Upper lobe of left lung (tissue), 6 donors: ENCODE measurements at regions not wholly inside any gene's neighbourhood (a gene's known extent, or its start where the extent isn't known, plus 50 kb on each side); places are given as distances from the start of the nearest gene placed in this dataset.

ENCODE experiments used
- ATAC-seq, 2 donors: fragments of 200-7000 bp; cut with Tn5 transposase; one replicate each; pipeline ENCODE4 v1.9.1; 2022; ENCODE audit warnings: mild to moderate bottlenecking in 2 of 2, moderate library complexity in 2 of 2; ENCODE audit not compliant: low FRiP score in 2 of 2
- DNase-seq, 2 donors: peaks; one replicate each; pipeline ENCODE4 v3.0.0-alpha.2; 2019 to 2020
- H3K27ac ChIP-seq, 4 donors: fragments of 200-600 bp; sonication (generic); one replicate each; pipeline ENCODE4 v1.5.1; 2016 to 2019
- H3K27me3 ChIP-seq, 4 donors: fragments of 200-600 bp; sonication (generic); one replicate each; pipeline ENCODE4 v1.5.1; 2017 to 2019
- H3K36me3 ChIP-seq, 4 donors: fragments of 200-600 bp; sonication (generic); one replicate each; pipeline ENCODE4 v1.5.1; 2016 to 2019
- H3K4me1 ChIP-seq, 4 donors: fragments of 200-600 bp; sonication (generic); one replicate each; pipeline ENCODE4 v1.5.1; 2018 to 2019
- H3K4me3 ChIP-seq, 4 donors: fragments of 200-600 bp; sonication (generic); one replicate each; pipeline ENCODE4 v1.5.1; 2017 to 2019; ENCODE audit warnings: mild to moderate bottlenecking in 2 of 4, moderate library complexity in 1 of 4
- H3K9me3 ChIP-seq, 4 donors: fragments of 200-600 bp; sonication (generic); one replicate each; pipeline ENCODE4 v1.5.1; 2018 to 2019
- EP300 ChIP-seq, 4 donors: sonication (generic); formaldehyde crosslinking; IDR thresholded peaks; one replicate each; pipeline ENCODE4 v1.5.1; 2017; ENCODE audit warnings: antibody characterized with exemption in 4 of 4, control low read depth in 2 of 4
- POLR2A ChIP-seq, 4 donors: fragments of 450-650 bp; IDR thresholded peaks; one replicate each; pipeline ENCODE4 v1.5.1; 2016 to 2017; ENCODE audit warnings: antibody characterized with exemption in 4 of 4, mild to moderate bottlenecking in 2 of 4
- POLR2AphosphoS5 ChIP-seq, 2 donors: sonication (generic); formaldehyde crosslinking; IDR thresholded peaks; one replicate each; pipeline ENCODE4 v1.5.1; 2017; ENCODE audit warnings: antibody characterized with exemption in 2 of 2
- WGBS, 2 donors: methylation state at CpG; one replicate each; pipeline ENCODE4 v1.1.5; 2017 to 2018; 5-methylcytosine and 5-hydroxymethylcytosine counted together
- TF ChIP-seq, protein P1 (sequence below), 6 experiments: fragments of 450-650 bp in 4 of 6; fragments of 200-600 bp in 2 of 6; sonication (generic) in 2 of 6; IDR thresholded peaks; one replicate each; pipeline ENCODE4 v1.5.1; 2016 to 2019; ENCODE audit warnings: antibody characterized with exemption in 6 of 6
- donor health status: DM: no; HTN: no; CAD: no; lungs with moderate emphysema.
- donor health status: DM: no; HTN: yes; CAD: no; lungs with severe emphysema.

DNA sequence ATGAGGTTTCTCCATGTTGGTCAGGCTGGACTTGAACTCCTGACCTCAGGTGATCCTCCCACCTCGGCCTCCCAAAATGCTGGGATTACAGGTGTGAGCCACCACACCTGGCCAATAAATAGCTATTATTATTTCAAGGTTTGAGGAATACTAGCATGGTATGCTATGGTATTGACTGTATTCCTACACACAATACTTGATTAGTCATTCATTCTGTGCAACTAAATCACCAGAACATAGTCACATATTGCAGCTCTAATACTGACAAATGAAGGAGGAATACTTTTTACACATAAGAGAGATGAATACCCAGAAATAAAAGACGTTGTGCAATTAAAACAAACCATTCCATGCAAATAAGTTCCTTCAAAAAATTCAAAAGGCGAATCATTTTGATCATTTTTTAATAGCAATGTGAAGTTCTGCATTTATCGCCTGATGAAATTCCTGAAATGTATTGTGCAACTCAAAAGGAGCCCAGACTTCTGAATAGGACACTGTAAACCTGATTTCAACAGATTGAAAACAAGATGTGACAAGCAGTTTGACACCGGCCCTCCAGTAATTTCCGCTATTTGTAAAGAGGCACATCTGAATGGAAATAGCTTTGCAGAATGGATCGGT, 687.4 kb upstream of the SEMA6A start:
- Histone ChIP-seq H3K27me3 (no peaks in the 10 kb centered on the region), H3K4me1 (no peaks in the 10 kb centered on the region), H3K27ac (no peak overlapping the region), H3K9me3 (peaks cover 0 to 8% (median 0%) of the 10 kb centered on the region in 4 donors), H3K4me3 (no peak overlapping the region), H3K36me3 (no peaks in the 10 kb centered on the region)
- WGBS, 2 donors: 68 to 84% methylated on average over 7 of the region's 7 CpGs
- ATAC-seq: no peak
- no peak for DNase-seq
- no peak for TF ChIP-seq EP300 (IDR thresholded peaks at IDR 0.05)
- TF ChIP-seq, protein P1, sequence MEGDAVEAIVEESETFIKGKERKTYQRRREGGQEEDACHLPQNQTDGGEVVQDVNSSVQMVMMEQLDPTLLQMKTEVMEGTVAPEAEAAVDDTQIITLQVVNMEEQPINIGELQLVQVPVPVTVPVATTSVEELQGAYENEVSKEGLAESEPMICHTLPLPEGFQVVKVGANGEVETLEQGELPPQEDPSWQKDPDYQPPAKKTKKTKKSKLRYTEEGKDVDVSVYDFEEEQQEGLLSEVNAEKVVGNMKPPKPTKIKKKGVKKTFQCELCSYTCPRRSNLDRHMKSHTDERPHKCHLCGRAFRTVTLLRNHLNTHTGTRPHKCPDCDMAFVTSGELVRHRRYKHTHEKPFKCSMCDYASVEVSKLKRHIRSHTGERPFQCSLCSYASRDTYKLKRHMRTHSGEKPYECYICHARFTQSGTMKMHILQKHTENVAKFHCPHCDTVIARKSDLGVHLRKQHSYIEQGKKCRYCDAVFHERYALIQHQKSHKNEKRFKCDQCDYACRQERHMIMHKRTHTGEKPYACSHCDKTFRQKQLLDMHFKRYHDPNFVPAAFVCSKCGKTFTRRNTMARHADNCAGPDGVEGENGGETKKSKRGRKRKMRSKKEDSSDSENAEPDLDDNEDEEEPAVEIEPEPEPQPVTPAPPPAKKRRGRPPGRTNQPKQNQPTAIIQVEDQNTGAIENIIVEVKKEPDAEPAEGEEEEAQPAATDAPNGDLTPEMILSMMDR (IDR thresholded peaks at IDR 0.05): no peak
- TF ChIP-seq POLR2A (IDR thresholded peaks at IDR 0.05): no peak
- no peak for TF ChIP-seq POLR2AphosphoS5 (IDR thresholded peaks at IDR 0.05)

DNA sequence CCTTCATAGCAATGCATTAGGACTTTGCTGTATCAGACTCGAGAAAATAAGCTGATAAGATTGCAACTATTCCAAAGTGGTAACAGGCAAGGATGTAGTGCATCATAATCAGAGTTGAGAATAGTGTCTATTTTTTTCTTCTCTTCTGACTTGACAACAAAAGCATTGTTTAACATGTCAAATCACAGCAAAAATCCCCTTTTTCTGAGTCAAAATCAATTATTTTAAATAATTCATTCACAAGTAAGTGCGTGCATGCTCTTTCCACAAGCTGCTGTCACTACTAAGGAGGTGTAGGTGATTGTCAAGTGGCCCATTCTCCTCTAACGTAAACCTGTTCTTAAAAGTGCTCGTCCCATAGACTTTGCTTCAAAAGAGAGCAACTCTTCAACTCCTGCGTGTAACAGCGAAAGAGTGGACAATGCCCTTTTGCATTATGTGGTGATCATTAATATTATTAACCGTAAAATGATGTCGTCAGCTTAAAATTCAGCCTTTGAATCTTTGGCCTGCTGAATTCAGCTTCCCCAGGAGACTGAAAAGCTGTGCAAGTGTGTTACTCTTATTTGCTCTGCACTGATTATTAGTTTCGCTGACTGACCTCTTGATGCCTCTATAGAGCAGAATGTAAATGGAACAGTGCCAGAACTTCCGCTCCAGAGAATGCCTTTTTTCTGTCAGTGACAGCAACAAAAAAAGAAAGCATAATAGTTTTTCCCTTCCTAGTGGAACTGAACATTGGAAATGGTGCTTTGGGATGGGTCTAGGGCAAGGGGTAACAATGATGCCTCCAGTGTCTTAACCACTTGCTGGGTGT, 680.8 kb upstream of the SEMA6A start:
- H3K27me3 ChIP-seq: no peaks in the 10 kb centered on the region
- TF ChIP-seq POLR2AphosphoS5 (IDR thresholded peaks at IDR 0.05): no peak
- TF ChIP-seq POLR2A (IDR thresholded peaks at IDR 0.05): no peak
- TF ChIP-seq, protein P1 (IDR thresholded peaks at IDR 0.05): no peak
- no peak for TF ChIP-seq EP300 (IDR thresholded peaks at IDR 0.05)
- no peaks in the 10 kb centered on the region for H3K4me1 ChIP-seq
- H3K36me3 ChIP-seq: no peaks in the 10 kb centered on the region
- no peak for ATAC-seq
- no peak overlapping the region for H3K27ac ChIP-seq
- H3K4me3 ChIP-seq: no peak overlapping the region
- no peak for DNase-seq
- no peaks in the 10 kb centered on the region for H3K9me3 ChIP-seq
- 67 to 75% methylated on average over 10 of the region's 10 CpGs for WGBS, 2 donors

DNA sequence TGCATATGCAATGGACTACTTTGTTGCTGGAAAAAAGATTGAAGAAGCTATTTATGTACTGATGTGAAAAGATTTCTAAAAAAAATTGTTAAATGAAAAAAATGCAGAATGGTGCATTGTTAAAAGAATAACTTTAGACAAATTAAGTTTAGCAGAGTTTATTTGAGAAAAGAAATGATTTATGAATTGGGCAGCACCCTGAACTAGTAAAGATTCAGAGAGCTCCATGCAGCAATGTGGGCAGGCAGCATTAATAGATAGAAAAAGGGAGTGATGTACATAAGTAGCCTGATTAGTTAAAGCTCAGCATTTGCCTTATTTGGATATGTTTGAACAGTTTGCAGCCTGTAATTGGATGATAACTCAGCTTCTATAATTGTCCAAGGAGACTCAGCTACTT, 677.9 kb upstream of the SEMA6A start:
- H3K4me1 ChIP-seq: no peaks in the 10 kb centered on the region
- no peaks in the 10 kb centered on the region for H3K36me3 ChIP-seq
- no peaks in the 10 kb centered on the region for H3K27me3 ChIP-seq
- DNase-seq (no peak), ATAC-seq (no peak)
- TF ChIP-seq, protein P1 (IDR thresholded peaks at IDR 0.05): no peak
- TF ChIP-seq EP300 (IDR thresholded peaks at IDR 0.05) (no peak), POLR2A (IDR thresholded peaks at IDR 0.05) (no peak), POLR2AphosphoS5 (IDR thresholded peaks at IDR 0.05) (no peak)
- no peak overlapping the region for H3K27ac ChIP-seq
- no peak overlapping the region for H3K4me3 ChIP-seq
- no peaks in the 10 kb centered on the region for H3K9me3 ChIP-seq

DNA sequence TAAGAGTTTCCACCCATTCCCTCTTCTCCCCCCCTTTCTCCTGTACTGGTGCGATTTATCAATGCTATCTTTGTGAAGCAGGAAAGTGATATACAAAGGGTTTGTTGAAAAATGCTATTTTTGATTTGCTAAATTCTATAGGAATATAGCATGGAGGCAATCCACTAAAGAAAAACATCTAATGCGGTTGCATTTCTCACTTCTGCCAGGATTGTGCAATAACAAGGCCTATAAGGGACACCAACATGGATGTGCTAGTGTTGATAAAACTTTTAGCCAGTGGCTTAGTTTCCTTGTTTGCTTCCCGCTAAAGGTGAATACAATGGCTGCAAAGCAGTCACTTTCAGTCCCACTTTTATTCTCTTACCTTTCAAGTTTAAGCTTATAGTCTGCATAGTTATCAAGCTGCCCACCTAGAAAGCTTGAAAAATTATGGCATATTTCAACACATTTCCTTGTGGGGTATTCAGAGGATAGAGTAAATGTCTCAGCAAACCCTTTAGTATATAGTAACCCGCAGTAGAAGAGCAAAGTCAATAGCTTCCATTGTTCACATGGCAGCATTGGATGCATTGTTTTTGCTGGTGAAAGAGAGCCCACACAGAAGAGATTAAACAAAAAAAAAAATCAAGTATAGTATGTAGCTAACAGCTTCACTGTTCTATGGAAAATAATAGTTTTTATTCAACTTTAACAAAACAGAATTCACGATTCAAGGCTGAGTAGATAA, 674.6 kb upstream of the SEMA6A start:
- no peak overlapping the region for H3K4me3 ChIP-seq
- H3K27me3 ChIP-seq: no peaks in the 10 kb centered on the region
- no peaks in the 10 kb centered on the region for H3K36me3 ChIP-seq
- no peak overlapping the region for H3K27ac ChIP-seq
- no peaks in the 10 kb centered on the region for H3K4me1 ChIP-seq
- ATAC-seq (no peak), DNase-seq (no peak)
- TF ChIP-seq, protein P1 (IDR thresholded peaks at IDR 0.05): no peak
- TF ChIP-seq POLR2AphosphoS5 (IDR thresholded peaks at IDR 0.05) (no peak), EP300 (IDR thresholded peaks at IDR 0.05) (no peak), POLR2A (IDR thresholded peaks at IDR 0.05) (no peak)
- H3K9me3 ChIP-seq: no peaks in the 10 kb centered on the region
- 82 to 84% methylated on average over 5 of the region's 5 CpGs for WGBS, 2 donors
